Gastrocnemius medialis (tissue), 4 donors: ENCODE measurements at regions not wholly inside any gene's neighbourhood (a gene's known extent, or its start where the extent isn't known, plus 50 kb on each side); places are given as distances from the start of the nearest gene placed in this dataset.
"Not testable (repeated sequence)": the region's sequence is repeated elsewhere in the genome, so short reads cannot be mapped to it uniquely, and the experiment has no call there.

Experiments
- CTCF ChIP-seq, 5 experiments: fragments of 450-650 bp in 3 of 5; fragments of 200-600 bp in 2 of 5; sonication (generic) in 2 of 5; IDR thresholded peaks in 4 of 5; conservative IDR thresholded peaks in 1 of 5; 1 replicate in 4 of 5; 2 replicates in 1 of 5; pipeline ENCODE4 v1.5.1; 2016 to 2019; ENCODE audit warnings: antibody characterized with exemption in 5 of 5, mild to moderate bottlenecking in 3 of 5, moderate library complexity in 3 of 5
- POLR2A ChIP-seq, 2 donors: fragments of 450-650 bp; IDR thresholded peaks; one replicate each; pipeline ENCODE4 v1.6.1; 2017; ENCODE audit warnings: antibody characterized with exemption in 2 of 2, mild to moderate bottlenecking in 2 of 2, moderate library complexity in 2 of 2

GRCh38 chr2:132361498-132361897 is 55.1 kb upstream of the GPR39 start:
- not testable (repeated sequence) for TF ChIP-seq CTCF (IDR thresholded peaks at IDR 0.05 in 4 of 5, conservative IDR thresholded peaks at IDR 0.05 in 1 of 5); POLR2A (IDR thresholded peaks at IDR 0.05)
